Stomach (tissue), 8 donors: ENCODE measurements at regions not wholly inside any gene's neighbourhood (a gene's known extent, or its start where the extent isn't known, plus 50 kb on each side); places are given as distances from the start of the nearest gene placed in this dataset.

Source experiments
- DNase-seq, 2 donors: peaks; one replicate each; pipeline versions ENCODE4 v3.0.0 to v3.0.0-alpha.2; 2013 to 2019
- H3K27ac ChIP-seq, 5 donors: fragments of 200-600 bp in 4 of 5; sonication (generic) in 4 of 5; one replicate each; pipeline ENCODE4 v1.5.1; 2013 to 2019; ENCODE audit warnings: mild to moderate bottlenecking in 1 of 5, moderate library complexity in 1 of 5
- H3K27me3 ChIP-seq, 3 donors: fragments of 200-600 bp; sonication (generic); one replicate each; pipeline ENCODE4 v1.5.1; 2017 to 2019; ENCODE audit warnings: mixed run types in 1 of 3
- H3K36me3 ChIP-seq, 4 donors: fragments of 200-600 bp; sonication (generic); 1 replicate in 3 of 4; 2 replicates in 1 of 4; pipeline ENCODE4 v1.5.1; 2016 to 2019
- H3K4me1 ChIP-seq, 4 donors: fragments of 200-600 bp; sonication (generic); one replicate each; pipeline ENCODE4 v1.5.1; 2016 to 2019
- H3K4me3 ChIP-seq, 4 donors: fragments of 200-600 bp; sonication (generic) in 3 of 4; one replicate each; pipeline ENCODE4 v1.5.1; 2016 to 2019; ENCODE audit warnings: mild to moderate bottlenecking in 1 of 4
- H3K9me3 ChIP-seq, 4 donors: fragments of 200-600 bp; sonication (generic); one replicate each; pipeline ENCODE4 v1.5.1; 2016 to 2019
- CTCF ChIP-seq, 7 experiments: fragments of 450-650 bp in 4 of 7; fragments of 200-600 bp in 3 of 7; sonication (generic) in 3 of 7; IDR thresholded peaks; one replicate each; pipeline ENCODE4 v1.5.1; 2016 to 2019; ENCODE audit warnings: antibody characterized with exemption in 7 of 7, control low read depth in 2 of 7, mild to moderate bottlenecking in 1 of 7
- EP300 ChIP-seq: sonication (generic); formaldehyde crosslinking; IDR thresholded peaks from one replicate; pipeline ENCODE4 v1.6.1; 2017; ENCODE audit warnings: antibody characterized with exemption
- POLR2A ChIP-seq, 4 donors: fragments of 450-650 bp; IDR thresholded peaks; one replicate each; pipeline ENCODE4 v1.6.1; 2016; ENCODE audit warnings: antibody characterized with exemption in 4 of 4, control low read depth in 2 of 4, mild to moderate bottlenecking in 1 of 4, moderate library complexity in 1 of 4
- POLR2AphosphoS5 ChIP-seq, 3 donors: sonication (generic); formaldehyde crosslinking; IDR thresholded peaks; one replicate each; pipeline ENCODE4 v1.6.1; 2016; ENCODE audit warnings: antibody characterized with exemption in 3 of 3
- WGBS, 5 donors: extraction: QIAGEN DNeasy Blood & Tissue Kit in 3 of 5; methylation state at CpG; one replicate each; pipeline versions ENCODE4 v1.1.5 to v1.1.7; 2013 to 2018; 5-methylcytosine and 5-hydroxymethylcytosine counted together
- intact Hi-C: fragments of 100-400 bp; cut with DNase I; formaldehyde crosslinking; loops from one replicate; pipeline ENCODE4 v1.15.1; 2023; ENCODE audit warnings: low total_unique reads
- donor health status: healthy with polysubstance abuse.
- donor health status: Bipolar disorder and iron deficiency.
- donor health status: healthy.

GRCh38 chr19:31770223-31770622, 421.0 kb upstream of the TSHZ3 start:
- Histone ChIP-seq H3K36me3 (no peaks in the 10 kb centered on the region), H3K9me3 (peaks cover 0 to 1% (median 0%) of the 10 kb centered on the region in 4 donors), H3K27me3 (no peaks in the 10 kb centered on the region), H3K4me1 (no peaks in the 10 kb centered on the region), H3K4me3 (no peak overlapping the region), H3K27ac (no peak overlapping the region)
- TF ChIP-seq POLR2AphosphoS5 (IDR thresholded peaks at IDR 0.05) (no peak), CTCF (IDR thresholded peaks at IDR 0.05) (no peak), POLR2A (IDR thresholded peaks at IDR 0.05) (no peak)
- intact Hi-C loops, result no loop called here
- peak in 1 of 2 donors; percentile 13 for DNase-seq
- WGBS, 5 donors, result 32 to 64% (median 45%) methylated on average over 4 of the region's 4 CpGs

GRCh38 chr19:31772915-31773314, 423.7 kb upstream of the TSHZ3 start:
- WGBS, 5 donors, result 80 to 96% (median 90%) methylated on average over 5 of the region's 5 CpGs
- Histone ChIP-seq H3K9me3 (no peaks in the 10 kb centered on the region), H3K4me1 (no peaks in the 10 kb centered on the region), H3K36me3 (no peaks in the 10 kb centered on the region), H3K27ac (no peak overlapping the region), H3K27me3 (no peaks in the 10 kb centered on the region), H3K4me3 (no peak overlapping the region)
- no peak for DNase-seq
- TF ChIP-seq POLR2AphosphoS5 (IDR thresholded peaks at IDR 0.05), result no peak
- intact Hi-C loops, result no loop called here

GRCh38 chr19:31781542-31781941, 432.3 kb upstream of the TSHZ3 start:
- Histone ChIP-seq H3K4me1 (no peaks in the 10 kb centered on the region), H3K27me3 (peaks cover 0 to 3% (median 0%) of the 10 kb centered on the region in 3 donors), H3K27ac (no peak overlapping the region), H3K4me3 (no peak overlapping the region), H3K9me3 (no peaks in the 10 kb centered on the region), H3K36me3 (no peaks in the 10 kb centered on the region)
- 60 to 87% (median 73%) methylated on average over 4 of the region's 4 CpGs for WGBS, 5 donors
- intact Hi-C loops, result no loop called here
- no peak for DNase-seq
- TF ChIP-seq EP300, result no peak
- TF ChIP-seq POLR2AphosphoS5 (IDR thresholded peaks at IDR 0.05), result no peak
- TF ChIP-seq POLR2A (IDR thresholded peaks at IDR 0.05), result no peak
- TF ChIP-seq CTCF (IDR thresholded peaks at IDR 0.05), result no peak

- intact Hi-C loops, result no loop called here
- Histone ChIP-seq H3K9me3 (no peaks in the 10 kb centered on the region), H3K27me3 (peaks cover 0 to 3% (median 0%) of the 10 kb centered on the region in 3 donors), H3K4me3 (no peak overlapping the region), H3K36me3 (no peaks in the 10 kb centered on the region), H3K27ac (no peak overlapping the region), H3K4me1 (no peaks in the 10 kb centered on the region)
- 31 to 64% (median 37%) methylated on average over 9 of the region's 9 CpGs for WGBS, 5 donors
- TF ChIP-seq CTCF (IDR thresholded peaks at IDR 0.05) (no peak), EP300 (no peak), POLR2A (IDR thresholded peaks at IDR 0.05) (no peak), POLR2AphosphoS5 (IDR thresholded peaks at IDR 0.05) (no peak)
- DNase-seq, result no peak
Measured at GRCh38 chr19:31783592-31783991, 434.4 kb upstream of the TSHZ3 start.

- H3K4me3 ChIP-seq, result no peak overlapping the region
- intact Hi-C loops, result no loop called here
- H3K9me3 ChIP-seq, result no peaks in the 10 kb centered on the region
- no peak overlapping the region for H3K27ac ChIP-seq
- no peaks in the 10 kb centered on the region for H3K4me1 ChIP-seq
- TF ChIP-seq POLR2AphosphoS5 (IDR thresholded peaks at IDR 0.05) (no peak), POLR2A (IDR thresholded peaks at IDR 0.05) (no peak), CTCF (IDR thresholded peaks at IDR 0.05) (no peak), EP300 (no peak)
- WGBS, 5 donors, result 27 to 46% (median 34%) methylated on average over 3 of the region's 3 CpGs
- DNase-seq, result peak in 1 of 2 donors; percentile 8
- H3K36me3 ChIP-seq, result no peaks in the 10 kb centered on the region
- peaks cover 0 to 3% (median 0%) of the 10 kb centered on the region in 3 donors for H3K27me3 ChIP-seq
Measured at GRCh38 chr19:31784671-31785101, 435.4 kb upstream of the TSHZ3 start.
